Fibroblast of villous mesenchyme (primary cell): ENCODE measurements at regions not wholly inside any gene's neighbourhood (a gene's known extent, or its start where the extent isn't known, plus 50 kb on each side); places are given as distances from the start of the nearest gene placed in this dataset.

Experiments used
- DNase-seq: peaks from one replicate; pipeline ENCODE4 v3.0.0-alpha.2; 2010; ENCODE audit warnings: low read depth
- H3K4me3 ChIP-seq: 2 replicates; pipeline ENCODE4 v1.5.1; 2011; ENCODE audit warnings: low read depth, mild to moderate bottlenecking, low read length
- CTCF ChIP-seq: IDR thresholded peaks from 2 replicates; pipeline ENCODE4 v1.5.1; 2012; ENCODE audit warnings: low read depth, mild to moderate bottlenecking, low read length; ENCODE audit not compliant: insufficient read depth

- DNase-seq = no peak
- TF ChIP-seq CTCF = no peak
- H3K4me3 ChIP-seq = no peak overlapping the region
Measured at GRCh38 chr6:133159255-133159795, 81.8 kb upstream of the EYA4 start.

- H3K4me3 ChIP-seq = no peak overlapping the region
- no peak for DNase-seq
- TF ChIP-seq CTCF = no peak
Measured at GRCh38 chr6:133160536-133160935, 80.6 kb upstream of the EYA4 start.

GRCh38 chr6:133165235-133165634, 75.9 kb upstream of the EYA4 start:
- no peak for TF ChIP-seq CTCF
- DNase-seq = no peak
- H3K4me3 ChIP-seq = no peak overlapping the region

GRCh38 chr6:133166766-133167165, 74.4 kb upstream of the EYA4 start:
- H3K4me3 ChIP-seq = no peak overlapping the region
- no peak for TF ChIP-seq CTCF
- DNase-seq = no peak

- TF ChIP-seq CTCF = no peak
Measured at GRCh38 chr6:133169901-133170300, 71.3 kb upstream of the EYA4 start.

GRCh38 chr6:133170602-133171001, 70.6 kb upstream of the EYA4 start:
- TF ChIP-seq CTCF = no peak

More at GRCh38 chr6:133169901-133170300, 71.3 kb upstream of the EYA4 start:
- no peak overlapping the region for H3K4me3 ChIP-seq
- no peak for DNase-seq

GRCh38 chr6:133171989-133172604, 69.1 kb upstream of the EYA4 start:
- TF ChIP-seq CTCF = no peak
- no peak overlapping the region for H3K4me3 ChIP-seq
- DNase-seq = no peak

More at GRCh38 chr6:133170602-133171001, 70.6 kb upstream of the EYA4 start:
- no peak for DNase-seq
- H3K4me3 ChIP-seq = no peak overlapping the region
